ENCODE measurements at regions not wholly inside any gene's neighbourhood (a gene's known extent, or its start where the extent isn't known, plus 50 kb on each side); places are given as distances from the start of the nearest gene placed in this dataset.
A peak's percentile ranks its signal among the peaks of the same experiment; 100 is the strongest.

- intact Hi-C loops (cut with micrococcal nuclease): no loop called here
- Histone ChIP-seq H3K9me3 (replicated peaks) (no peaks in the 10 kb centered on the region), H3K36me3 (no peaks in the 10 kb centered on the region), H3K4me1 (no peaks in the 10 kb centered on the region), H3K4me3 (no peak overlapping the region), H3K27ac (replicated peaks) (no peak overlapping the region), H3K27me3 (ENCODE audit: low read depth) (no peaks in the 10 kb centered on the region)
- no peak for TF ChIP-seq CTCF (IDR thresholded peaks at IDR 0.05; ENCODE audit: borderline replicate concordance)
- DNase-seq: no peak
These were observed 848.1 kb upstream of the DIAPH2 start for GRCh38 chrX:95836517-95836916.

- no peaks in the 10 kb centered on the region for H3K36me3 ChIP-seq
- TF ChIP-seq CTCF (IDR thresholded peaks at IDR 0.05; ENCODE audit: borderline replicate concordance): no peak
- no peak overlapping the region for H3K4me3 ChIP-seq
- no peaks in the 10 kb centered on the region for H3K27me3 ChIP-seq (ENCODE audit: low read depth)
- H3K27ac ChIP-seq (replicated peaks): no peak overlapping the region
- intact Hi-C loops (cut with micrococcal nuclease): no loop called here
- no peaks in the 10 kb centered on the region for H3K9me3 ChIP-seq (replicated peaks)
- H3K4me1 ChIP-seq: no peaks in the 10 kb centered on the region
- DNase-seq: no peak
These were observed 842.8 kb upstream of the DIAPH2 start for GRCh38 chrX:95841863-95842262.

- Histone ChIP-seq H3K27me3 (ENCODE audit: low read depth) (no peaks in the 10 kb centered on the region), H3K9me3 (replicated peaks) (peaks cover 8% of the 10 kb centered on the region), H3K4me3 (no peak overlapping the region), H3K4me1 (no peaks in the 10 kb centered on the region), H3K27ac (replicated peaks) (no peak overlapping the region), H3K36me3 (no peaks in the 10 kb centered on the region)
- TF ChIP-seq CTCF (IDR thresholded peaks at IDR 0.05; ENCODE audit: borderline replicate concordance): no peak
- no peak for DNase-seq
- intact Hi-C loops (cut with micrococcal nuclease): no loop called here
These were observed 824.5 kb upstream of the DIAPH2 start for GRCh38 chrX:95860127-95860526.

- DNase-seq: no peak
- intact Hi-C loops (cut with micrococcal nuclease): no loop called here
- Histone ChIP-seq H3K27me3 (ENCODE audit: low read depth) (no peaks in the 10 kb centered on the region), H3K27ac (replicated peaks) (no peak overlapping the region), H3K4me1 (no peaks in the 10 kb centered on the region), H3K9me3 (replicated peaks) (no peaks in the 10 kb centered on the region), H3K4me3 (no peak overlapping the region), H3K36me3 (no peaks in the 10 kb centered on the region)
- no peak for TF ChIP-seq CTCF (IDR thresholded peaks at IDR 0.05; ENCODE audit: borderline replicate concordance)
These were observed 809.0 kb upstream of the DIAPH2 start for GRCh38 chrX:95875661-95876060.

GRCh38 chrX:95878874-95879273 lies 805.8 kb upstream of the DIAPH2 start:
- DNase-seq: no peak
- Histone ChIP-seq H3K4me1 (no peaks in the 10 kb centered on the region), H3K27ac (replicated peaks) (no peak overlapping the region), H3K9me3 (replicated peaks) (no peaks in the 10 kb centered on the region), H3K36me3 (no peaks in the 10 kb centered on the region), H3K27me3 (ENCODE audit: low read depth) (no peaks in the 10 kb centered on the region), H3K4me3 (no peak overlapping the region)
- intact Hi-C loops (cut with micrococcal nuclease): no loop called here
- TF ChIP-seq CTCF (IDR thresholded peaks at IDR 0.05; ENCODE audit: borderline replicate concordance): no peak

- H3K27me3 ChIP-seq (ENCODE audit: low read depth): no peaks in the 10 kb centered on the region
- peak overlapping the region; percentile 19 for H3K27ac ChIP-seq (replicated peaks)
- H3K9me3 ChIP-seq (replicated peaks): no peaks in the 10 kb centered on the region
- H3K4me1 ChIP-seq: no peaks in the 10 kb centered on the region
- H3K36me3 ChIP-seq: no peaks in the 10 kb centered on the region
- TF ChIP-seq CTCF (IDR thresholded peaks at IDR 0.05; ENCODE audit: borderline replicate concordance): no peak
- no peak for DNase-seq
- no peak overlapping the region for H3K4me3 ChIP-seq
- intact Hi-C loops (cut with micrococcal nuclease): no loop called here
These were observed 800.5 kb upstream of the DIAPH2 start for GRCh38 chrX:95884186-95884585.
